HG02571 (cell line): ENCODE measurements at regions not wholly inside any gene's neighbourhood (a gene's known extent, or its start where the extent isn't known, plus 50 kb on each side); places are given as distances from the start of the nearest gene placed in this dataset.
"Not testable (repeated sequence)": the region's sequence is repeated elsewhere in the genome, so short reads cannot be mapped to it uniquely, and the experiment has no call there.

Source experiments
- ATAC-seq: cut with Tn5 transposase; IDR thresholded peaks from one replicate; pipeline ENCODE4 v1.9.1; 2021; ENCODE audit warnings: mild to moderate bottlenecking, moderate library complexity; ENCODE audit not compliant: unreplicated experiment

DNA sequence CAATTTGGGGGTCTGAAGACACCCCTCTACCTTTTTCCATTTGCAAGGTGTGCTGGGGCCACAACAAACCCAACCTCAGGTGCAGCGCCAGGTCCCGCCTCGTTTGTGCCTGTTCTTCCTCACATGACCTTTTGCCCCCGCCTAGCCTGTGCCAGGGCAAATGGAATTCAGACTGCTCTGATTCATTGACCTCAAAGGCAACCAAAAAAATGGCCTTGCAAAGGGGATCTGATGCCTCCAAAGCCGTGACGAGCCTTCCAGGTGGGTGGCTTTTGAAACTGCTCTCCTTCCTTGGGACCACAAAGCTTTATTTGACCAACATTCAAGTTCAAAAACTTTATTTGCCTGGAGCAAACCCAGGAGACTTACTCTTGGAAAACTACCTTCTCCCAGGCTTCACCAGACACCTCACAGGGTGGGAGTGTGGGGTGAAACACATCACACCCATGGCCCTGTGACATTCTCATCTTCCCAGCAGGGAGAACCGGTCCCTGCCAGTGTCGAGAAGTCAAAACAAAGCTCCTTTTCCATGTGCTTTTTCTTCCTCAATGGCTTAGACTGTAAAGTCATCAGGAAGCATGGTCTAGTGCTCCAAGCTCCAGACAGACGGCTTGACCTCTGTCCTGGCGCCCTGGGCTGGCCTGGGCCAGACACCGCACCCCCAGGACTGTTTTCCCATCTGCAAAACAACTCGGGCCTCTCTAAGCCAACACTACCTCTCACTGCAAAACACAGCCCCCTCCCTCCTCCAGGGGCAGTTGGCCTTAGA lies 103.9 kb upstream of the HES1 start:
- no peak for ATAC-seq

GRCh38 chr3:194032828-194033435 lies 103.0 kb upstream of the HES1 start:
- no peak for ATAC-seq

DNA sequence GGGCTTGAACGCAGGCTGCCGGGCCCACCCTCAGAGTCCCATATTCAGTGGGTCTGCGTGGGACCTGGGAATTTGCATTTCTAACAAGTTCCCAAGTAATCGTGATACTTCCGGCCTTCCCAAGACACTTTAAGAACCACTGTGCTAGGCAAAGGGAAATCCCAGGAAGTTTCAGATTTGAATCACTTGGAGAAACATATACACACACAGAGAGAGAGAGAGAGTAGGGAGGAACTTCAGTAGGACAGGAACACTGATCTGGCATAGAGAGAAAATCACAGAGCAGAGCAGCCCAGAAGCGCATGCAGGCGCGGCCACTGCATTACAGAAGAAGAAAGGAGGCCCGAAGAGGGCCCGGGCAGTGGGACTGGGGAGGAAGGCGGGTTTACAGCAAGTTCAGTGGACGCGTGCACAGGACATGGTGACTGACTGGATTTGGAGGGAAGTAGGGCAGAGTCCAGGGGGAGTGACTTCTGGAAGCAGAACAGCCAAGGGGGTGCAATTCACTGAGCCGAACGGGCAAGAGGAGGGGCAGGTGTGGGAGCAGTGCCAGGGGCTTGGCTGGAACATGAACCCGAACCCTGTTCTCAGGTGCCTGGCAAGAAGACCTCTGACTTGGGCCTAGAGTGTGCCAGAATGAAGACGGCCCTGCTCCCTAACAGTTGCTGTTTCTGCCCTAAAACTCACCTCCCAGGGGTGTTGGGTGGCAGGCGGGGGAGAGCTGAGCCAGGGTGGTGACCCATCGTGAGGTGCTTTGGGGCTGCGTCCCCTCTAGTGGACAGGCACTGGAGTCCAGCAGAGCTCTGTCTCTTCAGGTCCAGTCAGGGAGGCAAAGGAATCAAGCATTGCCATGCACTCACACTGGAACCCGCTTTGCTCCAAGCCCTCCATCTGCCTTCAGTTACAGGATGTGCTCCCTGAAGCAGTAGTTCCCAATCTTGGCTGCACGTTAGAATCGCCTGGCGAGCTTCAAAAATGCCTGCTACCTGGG lies 101.3 kb upstream of the HES1 start:
- no peak for ATAC-seq

- no peak for ATAC-seq
These were observed 100.4 kb upstream of the HES1 start for GRCh38 chr3:194035406-194036138.

DNA sequence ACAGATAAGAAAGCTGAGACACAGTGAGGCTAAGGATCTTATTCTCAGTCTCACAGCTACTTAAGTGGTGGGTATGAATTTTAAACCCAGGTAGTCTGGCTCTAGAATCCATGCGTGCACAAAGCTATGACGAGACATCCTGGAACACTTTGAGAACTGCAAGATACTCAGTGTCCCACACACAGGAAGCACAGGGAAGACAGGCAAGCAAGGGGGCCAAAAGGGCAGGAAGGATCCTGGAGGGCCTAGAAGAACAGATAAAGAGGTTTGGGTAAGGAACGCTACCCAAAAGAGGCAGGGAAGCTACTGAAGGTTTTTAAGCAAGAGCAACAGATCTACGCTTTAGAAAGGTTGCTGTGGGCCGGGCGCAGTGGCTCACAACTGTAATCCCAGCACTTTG lies 99.1 kb upstream of the HES1 start:
- no peak for ATAC-seq

GRCh38 chr3:194038346-194038745 lies 97.6 kb upstream of the HES1 start:
- ATAC-seq = not testable (repeated sequence)

- no peak for ATAC-seq
These were observed 97.0 kb upstream of the HES1 start for GRCh38 chr3:194038960-194039359.

GRCh38 chr3:194040516-194041273 lies 95.3 kb upstream of the HES1 start:
- ATAC-seq = no peak

DNA sequence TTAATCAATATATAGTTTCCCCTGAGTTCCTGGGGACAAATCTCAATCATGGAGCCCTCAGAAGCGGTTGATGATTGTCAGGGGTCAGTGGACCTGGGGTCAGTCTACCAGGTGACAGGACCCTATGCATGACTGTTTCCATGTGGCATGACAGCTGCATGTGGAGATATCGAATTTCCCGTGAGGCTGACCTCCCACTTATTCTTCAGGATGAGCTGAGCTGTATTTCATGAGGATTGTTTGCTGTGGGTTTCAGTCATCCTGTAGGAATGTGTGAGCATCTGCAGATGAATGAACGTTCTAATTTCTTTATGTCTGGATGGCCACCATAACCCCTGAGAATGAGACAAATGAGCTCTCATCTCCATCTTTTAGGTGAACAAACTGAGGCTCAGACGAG lies 93.0 kb upstream of the HES1 start:
- no peak for ATAC-seq

DNA sequence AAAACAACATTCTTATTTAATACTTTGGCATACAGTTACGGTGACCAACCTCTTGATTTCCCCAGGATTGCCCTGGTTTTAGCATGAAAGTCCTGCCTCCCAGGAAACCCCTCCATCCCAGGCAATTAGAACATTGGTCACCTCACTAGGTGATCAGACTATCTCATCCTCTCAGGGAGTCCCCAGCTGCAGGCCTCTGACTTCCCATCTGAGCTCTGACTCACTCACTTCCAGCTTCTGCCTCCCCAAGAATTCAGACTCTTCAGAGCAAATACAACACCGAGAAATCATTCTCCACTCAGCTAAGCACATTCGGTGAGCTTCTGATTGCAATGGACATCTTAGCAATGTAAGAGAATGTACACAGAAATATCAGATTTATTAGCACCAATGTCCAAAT lies 92.4 kb upstream of the HES1 start:
- no peak for ATAC-seq

GRCh38 chr3:194045289-194045688 lies 90.7 kb upstream of the HES1 start:
- peak; percentile 61 for ATAC-seq

- no peak for ATAC-seq
These were observed 90.0 kb upstream of the HES1 start for GRCh38 chr3:194045919-194046318.

GRCh38 chr3:194046531-194046930 lies 89.4 kb upstream of the HES1 start:
- no peak for ATAC-seq

GRCh38 chr3:194046995-194047645 lies 88.8 kb upstream of the HES1 start:
- ATAC-seq = no peak

DNA sequence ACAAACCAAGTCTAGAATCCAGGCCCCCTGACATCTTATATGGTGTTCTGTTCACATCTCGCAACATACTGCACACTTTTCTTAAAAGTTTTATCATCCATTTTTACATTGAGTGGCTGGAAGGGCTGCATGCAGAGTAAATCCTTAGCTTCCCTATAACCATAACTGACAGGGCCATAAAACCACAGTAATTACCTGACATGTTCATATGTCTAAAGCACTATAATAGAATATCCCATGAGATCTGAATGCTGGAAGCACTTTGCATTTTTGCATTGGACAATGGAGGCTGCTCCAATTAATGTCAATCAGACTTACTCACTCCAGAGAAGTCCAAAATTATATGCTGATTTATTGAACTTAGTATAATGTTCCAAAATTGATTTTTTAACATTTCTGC lies 86.6 kb upstream of the HES1 start:
- no peak for ATAC-seq

GRCh38 chr3:194050782-194051320 lies 85.1 kb upstream of the HES1 start:
- ATAC-seq = no peak

GRCh38 chr3:194051366-194052149 lies 84.4 kb upstream of the HES1 start:
- ATAC-seq = no peak

DNA sequence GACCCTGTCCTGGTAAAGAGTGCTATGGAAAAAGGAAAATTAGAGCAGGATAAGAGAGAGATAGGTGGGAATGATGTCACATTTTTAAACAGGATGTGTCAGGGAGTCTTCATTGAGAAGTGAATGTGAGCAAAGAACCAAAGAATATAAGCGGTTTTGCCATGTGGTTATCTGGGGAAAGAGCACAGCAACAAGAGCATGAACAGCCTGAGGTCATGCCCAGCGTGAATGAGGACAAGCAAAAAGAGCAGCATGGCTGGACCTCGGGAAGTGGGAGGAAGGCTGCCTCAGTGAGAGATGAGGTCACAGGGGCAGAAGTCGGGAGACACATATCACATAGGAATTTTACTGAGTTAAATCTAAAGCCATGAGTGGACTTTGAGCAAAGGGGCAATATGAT lies 82.8 kb upstream of the HES1 start:
- ATAC-seq = no peak

DNA sequence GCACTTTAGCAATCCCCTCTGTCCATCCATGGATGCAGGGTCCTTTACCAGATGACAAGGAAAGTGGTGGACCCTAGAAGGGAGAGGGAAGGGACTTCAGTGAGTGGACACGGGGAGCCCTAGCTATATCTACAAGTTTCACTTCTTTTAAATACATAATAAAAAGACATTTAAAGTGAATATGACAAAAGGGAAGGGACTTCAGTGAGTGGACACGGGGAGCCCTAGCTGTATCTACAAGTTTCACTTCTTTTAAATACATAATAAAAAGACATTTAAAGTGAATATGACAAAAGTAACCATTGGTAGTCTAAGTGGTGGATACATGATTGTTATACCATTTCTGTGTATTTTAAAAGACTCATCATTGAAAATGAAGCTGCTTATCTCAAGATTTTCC lies 81.9 kb upstream of the HES1 start:
- ATAC-seq = no peak
